Globus pallidus (tissue), 1 donor: ENCODE measurements at regions not wholly inside any gene's neighbourhood (a gene's known extent, or its start where the extent isn't known, plus 50 kb on each side); places are given as distances from the start of the nearest gene placed in this dataset.
"Not testable (repeated sequence)": the region's sequence is repeated elsewhere in the genome, so short reads cannot be mapped to it uniquely, and the experiment has no call there.

Experiments used
- DNase-seq: peaks from one replicate; pipeline ENCODE4 v3.0.0-alpha.2; 2015; ENCODE audit warnings: low spot score

- DNase-seq = no peak
Measured at GRCh38 chr2:205865056-205865455, 182.8 kb downstream of the NRP2 start.

- no peak for DNase-seq
Measured at GRCh38 chr2:205864491-205864890, 182.2 kb downstream of the NRP2 start.

- DNase-seq = not testable (repeated sequence)
Measured at GRCh38 chr2:205862761-205863160, 180.5 kb downstream of the NRP2 start.

- no peak for DNase-seq
Measured at GRCh38 chr2:205860885-205861284, 178.6 kb downstream of the NRP2 start.

- no peak for DNase-seq
Measured at GRCh38 chr2:205860181-205860580, 177.9 kb downstream of the NRP2 start.

- DNase-seq = no peak
Measured at GRCh38 chr2:205858881-205859441, 176.7 kb downstream of the NRP2 start.

- DNase-seq = no peak
Measured at GRCh38 chr2:205858275-205858674, 176.0 kb downstream of the NRP2 start.

- no peak for DNase-seq
Measured at GRCh38 chr2:205857520-205858237, 175.4 kb downstream of the NRP2 start.

- DNase-seq = no peak
Measured at GRCh38 chr2:205852457-205852856, 170.2 kb downstream of the NRP2 start.

- no peak for DNase-seq
Measured at GRCh38 chr2:205850611-205851010, 168.3 kb downstream of the NRP2 start.

GRCh38 chr2:205850132-205850531 lies 167.8 kb downstream of the NRP2 start:
- DNase-seq = no peak

GRCh38 chr2:205849136-205849535 lies 166.8 kb downstream of the NRP2 start:
- no peak for DNase-seq

- no peak for DNase-seq
Measured at GRCh38 chr2:205848601-205849000, 166.3 kb downstream of the NRP2 start.
